ENCODE measurements at regions not wholly inside any gene's neighbourhood (a gene's known extent, or its start where the extent isn't known, plus 50 kb on each side); places are given as distances from the start of the nearest gene placed in this dataset.

GRCh38 chr17:13410214-13410613 lies 191.5 kb downstream of the HS3ST3A1 start:
- no peak for FAIRE-seq
- no peak overlapping the region for H3K56ac ChIP-seq (replicated peaks; ENCODE audit: insufficient read length, low read depth, low read length)

More at GRCh38 chr17:13410214-13410613, 191.5 kb downstream of the HS3ST3A1 start:
- Histone ChIP-seq H3K9me3 (ENCODE audit: insufficient read depth in 2 of 2, low read depth in 1 of 2, low read length in 1 of 2) (no peaks in the 10 kb centered on the region), H3K9ac (replicated peaks in 1 of 4; ENCODE audit: extremely low read depth in 1 of 4, low read depth in 3 of 4, low read length in 3 of 4) (no peak overlapping the region), H4K20me1 (replicated peaks in 1 of 2; ENCODE audit: control insufficient read depth in 1 of 2, insufficient read depth in 2 of 2, low read length in 2 of 2) (no peaks in the 10 kb centered on the region), H3K4me1 (replicated peaks in 1 of 4; ENCODE audit: control insufficient read depth in 3 of 4, insufficient read depth in 4 of 4, low read length in 3 of 4) (peaks cover 1 to 9% (median 4%) of the 10 kb centered on the region in 4 experiments; a peak in 2 of 7 replicates), H3K14ac (ENCODE audit: insufficient read length) (no peak overlapping the region), H3K18ac (ENCODE audit: extremely low read depth, low read length) (no peak overlapping the region), H3K27ac (ENCODE audit: low read depth, low read length) (no peak overlapping the region), H2AFZ (ENCODE audit: low read length) (no peak overlapping the region), H3K23ac (ENCODE audit: insufficient read length) (no peak overlapping the region), H2BK120ac (replicated peaks; ENCODE audit: low read depth, low read length) (no peak overlapping the region), H4K91ac (replicated peaks; ENCODE audit: insufficient read length, low read length) (no peak overlapping the region), H3K4me2 (ENCODE audit: insufficient read depth in 1 of 2, low read depth in 2 of 2, low read length in 2 of 2) (no peak overlapping the region), H3K23me2 (ENCODE audit: low read depth, low read length) (no peaks in the 10 kb centered on the region), H3K4ac (replicated peaks; ENCODE audit: insufficient read length, low read depth, low read length) (no peak overlapping the region), H2BK5ac (ENCODE audit: low read depth, low read length) (no peak overlapping the region), H4K5ac (ENCODE audit: insufficient read length, low read depth, low read length) (no peak overlapping the region), H3K79me1 (ENCODE audit: low read depth, low read length) (no peaks in the 10 kb centered on the region), H3K4me3 (ENCODE audit: extremely low read depth in 1 of 4, insufficient read depth in 2 of 4, low read depth in 3 of 4, low read length in 4 of 4) (no peak overlapping the region), H4K8ac (ENCODE audit: extremely low read depth, insufficient read depth, low read length) (no peak overlapping the region), H3K36me3 (ENCODE audit: control insufficient read depth in 2 of 4, insufficient read depth in 4 of 4, low read length in 3 of 4) (no peaks in the 10 kb centered on the region), H2AK5ac (ENCODE audit: low read depth, low read length) (no peak overlapping the region), H2BK12ac (ENCODE audit: low read depth, low read length) (no peak overlapping the region), H2BK20ac (ENCODE audit: low read length) (no peak overlapping the region), H3K79me2 (ENCODE audit: control insufficient read depth in 1 of 2, insufficient read depth in 2 of 2, low read length in 2 of 2) (no peaks in the 10 kb centered on the region), H3K27me3 (replicated peaks in 1 of 4; ENCODE audit: control insufficient read depth in 3 of 4, extremely low read depth in 1 of 4, insufficient read depth in 3 of 4, low read length in 3 of 4) (no peaks in the 10 kb centered on the region), H2BK15ac (ENCODE audit: low read length) (no peak overlapping the region)
- TF ChIP-seq CBX8 (IDR thresholded peaks at IDR 0.05; ENCODE audit: borderline replicate concordance, low read depth, low read length) = no peak
- no peak for TF ChIP-seq BACH1 (IDR thresholded peaks at IDR 0.05; ENCODE audit: low read length)
- no peak for TF ChIP-seq SUZ12 (IDR thresholded peaks at IDR 0.05; ENCODE audit: low read length)
- no peak for TF ChIP-seq TAF7 (optimal IDR thresholded peaks at IDR 0.05; ENCODE audit: borderline replicate concordance, low read depth, low read length)
- TF ChIP-seq KDM4A (IDR thresholded peaks at IDR 0.05; ENCODE audit: low read depth, low read length, severe bottlenecking) = no peak
- no peak for TF ChIP-seq KDM5A (IDR thresholded peaks at IDR 0.05; ENCODE audit: low read length)
- POLR2A ChIA-PET (ENCODE audit: partially characterized antibody) = no interaction called here
- WGBS, 2 experiments (ENCODE audit: extremely low coverage in 1 of 2, insufficient coverage in 1 of 2, insufficient read length in 1 of 2, insufficient replicate concordance in 2 of 2, low coverage in 1 of 2, low lambda C conversion rate in 2 of 2, missing lambda C conversion rate in 1 of 2) = 90% methylated on average over 3 of the region's 3 CpGs; no CpG with 5 or more reads in 1 of the 2 experiments
- CTCF ChIA-PET (ENCODE audit: partially characterized antibody) = interaction anchor here (1.2 kb wide), 1 partner anchor 159 kb away, joined by 3 read pairs; no protein-coding TSS in a partner anchor
- no peak for DNase-seq (ENCODE audit: low read depth in 1 of 2, low spot score in 2 of 2)
